ENCODE measurements at regions not wholly inside any gene's neighbourhood (a gene's known extent, or its start where the extent isn't known, plus 50 kb on each side); places are given as distances from the start of the nearest gene placed in this dataset.

DNA sequence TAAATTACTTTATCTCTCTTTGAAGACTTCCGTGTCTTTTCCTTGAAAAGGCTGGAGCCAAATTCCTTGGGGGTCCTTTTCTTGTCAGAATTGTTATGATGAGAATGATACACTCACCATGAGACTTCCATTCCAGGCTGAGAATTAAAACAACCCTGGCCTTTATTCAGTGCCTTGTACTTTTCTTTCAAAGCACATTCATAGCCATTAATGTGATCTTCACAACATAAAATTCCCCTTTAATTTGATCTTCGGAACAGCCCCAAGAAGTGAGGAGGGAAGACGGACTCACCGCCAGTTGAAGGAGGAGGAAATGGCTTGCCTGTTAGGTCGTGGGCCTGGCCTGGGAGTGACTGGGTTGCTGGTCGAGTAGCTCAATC lies 127.3 kb downstream of the DDX1 start:
- Histone ChIP-seq H3K4me1 (ENCODE audit: low read length) (no peaks in the 10 kb centered on the region), H3K9me2 (replicated peaks; ENCODE audit: insufficient read depth, low read length) (no peaks in the 10 kb centered on the region), H4K20me1 (ENCODE audit: insufficient read depth, low read length) (no peaks in the 10 kb centered on the region), H3F3A (ENCODE audit: insufficient read depth, low read length) (no peaks in the 10 kb centered on the region), H2AFZ (ENCODE audit: low read length) (no peak overlapping the region), H3K9me3 (replicated peaks; ENCODE audit: insufficient read depth, low read length) (no peaks in the 10 kb centered on the region), H3K27ac (ENCODE audit: low read length) (no peak overlapping the region), H3K27me3 (replicated peaks; ENCODE audit: insufficient read depth, low read length) (no peaks in the 10 kb centered on the region), H3K4me3 (ENCODE audit: low read length) (no peak overlapping the region), H3K79me2 (ENCODE audit: low read length) (no peaks in the 10 kb centered on the region), H3K4me2 (ENCODE audit: low read depth, low read length) (no peak overlapping the region), H3K36me3 (replicated peaks; ENCODE audit: insufficient read depth, low read length) (no peaks in the 10 kb centered on the region), H3K9ac (ENCODE audit: low read length) (no peak overlapping the region)
- TF ChIP-seq, protein P1, sequence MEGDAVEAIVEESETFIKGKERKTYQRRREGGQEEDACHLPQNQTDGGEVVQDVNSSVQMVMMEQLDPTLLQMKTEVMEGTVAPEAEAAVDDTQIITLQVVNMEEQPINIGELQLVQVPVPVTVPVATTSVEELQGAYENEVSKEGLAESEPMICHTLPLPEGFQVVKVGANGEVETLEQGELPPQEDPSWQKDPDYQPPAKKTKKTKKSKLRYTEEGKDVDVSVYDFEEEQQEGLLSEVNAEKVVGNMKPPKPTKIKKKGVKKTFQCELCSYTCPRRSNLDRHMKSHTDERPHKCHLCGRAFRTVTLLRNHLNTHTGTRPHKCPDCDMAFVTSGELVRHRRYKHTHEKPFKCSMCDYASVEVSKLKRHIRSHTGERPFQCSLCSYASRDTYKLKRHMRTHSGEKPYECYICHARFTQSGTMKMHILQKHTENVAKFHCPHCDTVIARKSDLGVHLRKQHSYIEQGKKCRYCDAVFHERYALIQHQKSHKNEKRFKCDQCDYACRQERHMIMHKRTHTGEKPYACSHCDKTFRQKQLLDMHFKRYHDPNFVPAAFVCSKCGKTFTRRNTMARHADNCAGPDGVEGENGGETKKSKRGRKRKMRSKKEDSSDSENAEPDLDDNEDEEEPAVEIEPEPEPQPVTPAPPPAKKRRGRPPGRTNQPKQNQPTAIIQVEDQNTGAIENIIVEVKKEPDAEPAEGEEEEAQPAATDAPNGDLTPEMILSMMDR (IDR thresholded peaks at IDR 0.05; ENCODE audit: low read length), result no peak
- TF ChIP-seq EZH2phosphoT487 (IDR thresholded peaks at IDR 0.05; ENCODE audit: low read length) (no peak), EZH2 (optimal IDR thresholded peaks at IDR 0.05; ENCODE audit: low read depth, low read length) (no peak)
- DNase-seq, result no peak

DNA sequence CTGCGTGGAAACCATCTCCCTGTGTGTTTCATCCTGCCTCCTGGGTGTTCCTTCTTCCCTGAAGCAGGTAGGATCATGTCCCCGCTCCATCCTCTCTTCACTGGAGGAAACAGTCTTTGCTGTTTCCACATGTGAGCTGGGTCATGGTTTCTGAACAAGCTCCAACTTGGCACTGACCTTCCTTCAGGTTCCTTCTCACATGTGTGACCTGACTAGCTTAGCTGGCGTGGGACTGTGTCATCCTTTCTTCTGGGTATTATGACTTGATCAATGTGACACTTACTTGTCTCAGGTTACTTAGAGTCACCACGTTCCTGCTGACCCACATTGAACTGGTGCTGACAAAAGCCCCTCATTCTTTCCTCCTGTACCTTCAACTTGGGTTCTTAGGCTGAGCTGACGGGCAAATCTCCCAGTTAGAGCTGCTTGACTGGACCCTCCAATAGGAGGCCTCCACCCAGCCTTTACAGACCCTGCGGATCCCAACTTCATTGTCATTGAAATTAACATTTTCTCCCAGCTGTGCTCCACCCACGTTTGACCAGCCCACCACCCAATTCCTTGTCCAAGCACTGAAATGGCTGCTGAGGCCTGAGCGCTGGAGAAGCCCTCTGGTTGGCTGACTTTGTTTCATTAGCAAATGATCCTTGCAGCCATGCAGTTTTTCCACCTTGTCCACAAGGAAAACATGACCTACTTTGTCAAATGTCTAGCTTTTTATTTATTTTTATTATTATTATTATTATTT lies 128.1 kb downstream of the DDX1 start:
- no peaks in the 10 kb centered on the region for H3K27me3 ChIP-seq (replicated peaks; ENCODE audit: insufficient read depth, low read length)
- H3K9ac ChIP-seq (ENCODE audit: low read length), result no peak overlapping the region
- H3K79me2 ChIP-seq (ENCODE audit: low read length), result no peaks in the 10 kb centered on the region

DNA sequence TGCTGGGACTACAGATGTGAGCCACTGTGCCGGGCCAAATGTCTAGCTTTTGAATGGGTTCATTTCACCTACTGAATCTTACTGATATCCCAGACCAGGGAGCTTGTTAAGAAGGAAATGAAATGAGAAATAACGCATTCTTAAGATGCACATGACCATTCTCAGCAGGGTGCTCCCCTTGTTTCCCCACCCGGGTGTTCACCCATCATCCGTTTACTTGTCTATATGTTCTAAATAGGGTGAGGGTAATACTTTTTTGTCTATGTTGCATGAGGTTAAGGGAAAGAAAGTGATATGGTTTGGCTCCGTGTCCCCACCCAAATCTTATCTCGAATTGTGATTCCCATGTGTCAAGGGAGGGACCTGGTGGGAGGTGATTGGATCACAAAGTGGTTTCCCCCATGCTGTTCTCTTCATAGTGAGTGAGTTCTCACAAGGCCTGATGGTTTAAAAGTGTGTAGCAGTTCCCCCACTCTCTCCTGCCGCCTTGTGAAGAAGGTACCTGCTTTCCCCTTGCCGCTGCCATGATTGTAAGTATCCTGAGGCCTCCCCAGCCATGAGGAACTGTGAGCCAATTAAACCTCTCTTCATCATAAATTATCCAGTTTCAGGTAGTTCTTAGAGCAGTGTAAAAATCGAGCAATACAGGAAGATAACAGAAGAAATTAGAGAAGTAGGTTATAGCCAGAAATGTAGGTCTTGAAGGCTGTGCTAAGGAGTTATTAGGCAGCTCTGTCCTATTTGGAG lies 129.1 kb downstream of the DDX1 start:
- Histone ChIP-seq H3F3A (ENCODE audit: insufficient read depth, low read length) (no peaks in the 10 kb centered on the region), H3K36me3 (replicated peaks; ENCODE audit: insufficient read depth, low read length) (no peaks in the 10 kb centered on the region), H3K9ac (ENCODE audit: low read length) (no peak overlapping the region), H3K4me1 (ENCODE audit: low read length) (no peaks in the 10 kb centered on the region), H2AFZ (ENCODE audit: low read length) (no peak overlapping the region), H3K27me3 (replicated peaks; ENCODE audit: insufficient read depth, low read length) (no peaks in the 10 kb centered on the region), H4K20me1 (ENCODE audit: insufficient read depth, low read length) (no peaks in the 10 kb centered on the region), H3K79me2 (ENCODE audit: low read length) (no peaks in the 10 kb centered on the region), H3K27ac (ENCODE audit: low read length) (no peak overlapping the region), H3K4me2 (ENCODE audit: low read depth, low read length) (no peak overlapping the region), H3K9me3 (replicated peaks; ENCODE audit: insufficient read depth, low read length) (no peaks in the 10 kb centered on the region), H3K4me3 (ENCODE audit: low read length) (no peak overlapping the region), H3K9me2 (replicated peaks; ENCODE audit: insufficient read depth, low read length) (no peaks in the 10 kb centered on the region)
- no peak for DNase-seq
- TF ChIP-seq EZH2 (optimal IDR thresholded peaks at IDR 0.05; ENCODE audit: low read depth, low read length) (no peak), EZH2phosphoT487 (IDR thresholded peaks at IDR 0.05; ENCODE audit: low read length) (no peak)
- TF ChIP-seq, protein P1 (IDR thresholded peaks at IDR 0.05; ENCODE audit: low read length), result no peak

More for the DNA sequence above, 128.1 kb downstream of the DDX1 start:
- H3K36me3 ChIP-seq (replicated peaks; ENCODE audit: insufficient read depth, low read length), result no peaks in the 10 kb centered on the region
- no peak overlapping the region for H2AFZ ChIP-seq (ENCODE audit: low read length)
- DNase-seq, result no peak
- no peak for TF ChIP-seq EZH2 (optimal IDR thresholded peaks at IDR 0.05; ENCODE audit: low read depth, low read length)
- TF ChIP-seq, protein P1 (IDR thresholded peaks at IDR 0.05; ENCODE audit: low read length), result no peak
- TF ChIP-seq EZH2phosphoT487 (IDR thresholded peaks at IDR 0.05; ENCODE audit: low read length), result no peak
- H3K4me2 ChIP-seq (ENCODE audit: low read depth, low read length), result no peak overlapping the region
- H3F3A ChIP-seq (ENCODE audit: insufficient read depth, low read length), result no peaks in the 10 kb centered on the region
- no peak overlapping the region for H3K27ac ChIP-seq (ENCODE audit: low read length)
- no peaks in the 10 kb centered on the region for H3K4me1 ChIP-seq (ENCODE audit: low read length)
- H4K20me1 ChIP-seq (ENCODE audit: insufficient read depth, low read length), result no peaks in the 10 kb centered on the region
- no peak overlapping the region for H3K4me3 ChIP-seq (ENCODE audit: low read length)
- H3K9me3 ChIP-seq (replicated peaks; ENCODE audit: insufficient read depth, low read length), result no peaks in the 10 kb centered on the region
- no peaks in the 10 kb centered on the region for H3K9me2 ChIP-seq (replicated peaks; ENCODE audit: insufficient read depth, low read length)
